WERI-Rb-1 (cell line): ENCODE measurements at regions not wholly inside any gene's neighbourhood (a gene's known extent, or its start where the extent isn't known, plus 50 kb on each side); places are given as distances from the start of the nearest gene placed in this dataset.

Experiments
- DNase-seq: peaks from one replicate; pipeline ENCODE4 v3.0.0-alpha.2; 2020
- H3K27ac ChIP-seq: fragments of 250-450 bp; sonication (Bioruptor Pico); 2 replicates; pipeline ENCODE4 v1.5.1; 2020; ENCODE audit warnings: mild to moderate bottlenecking, moderate library complexity
- H3K27me3 ChIP-seq: fragments of 250-450 bp; sonication (Bioruptor Pico); 2 replicates; pipeline ENCODE4 v1.5.1; 2021; ENCODE audit warnings: mild to moderate bottlenecking, low read depth, moderate library complexity; ENCODE audit not compliant: insufficient read depth, severe bottlenecking
- H3K36me3 ChIP-seq: fragments of 250-450 bp; sonication (Bioruptor Pico); 2 replicates; pipeline ENCODE4 v1.5.1; 2020; ENCODE audit warnings: mild to moderate bottlenecking, moderate library complexity
- H3K4me3 ChIP-seq: 2 replicates; pipeline ENCODE4 v1.5.1; 2011; ENCODE audit warnings: low read depth, mild to moderate bottlenecking, control low read depth, low read length
- H3K9me3 ChIP-seq: fragments of 250-450 bp; sonication (Bioruptor Pico); 2 replicates; pipeline ENCODE4 v1.5.1; 2021; ENCODE audit warnings: mild to moderate bottlenecking, moderate library complexity; ENCODE audit not compliant: severe bottlenecking
- CTCF ChIP-seq: IDR thresholded peaks from 2 replicates; pipeline ENCODE4 v1.5.1; 2011; ENCODE audit warnings: low read depth, mild to moderate bottlenecking, control low read depth, inconsistent platforms, low read length

- Histone ChIP-seq H3K27ac (no peak overlapping the region), H3K4me3 (no peak overlapping the region), H3K36me3 (no peaks in the 10 kb centered on the region), H3K27me3 (no peaks in the 10 kb centered on the region), H3K9me3 (no peaks in the 10 kb centered on the region)
- DNase-seq: no peak
- TF ChIP-seq CTCF: no peak
Measured at GRCh38 chr11:107276077-107276476, 181.5 kb downstream of the CWF19L2 start.

- Histone ChIP-seq H3K27ac (no peak overlapping the region), H3K36me3 (no peaks in the 10 kb centered on the region), H3K9me3 (no peaks in the 10 kb centered on the region), H3K4me3 (no peak overlapping the region), H3K27me3 (no peaks in the 10 kb centered on the region)
- DNase-seq: no peak
- no peak for TF ChIP-seq CTCF
Measured at GRCh38 chr11:107275632-107276031, 182.0 kb downstream of the CWF19L2 start.

GRCh38 chr11:107274138-107274537 lies 183.5 kb downstream of the CWF19L2 start:
- no peak for TF ChIP-seq CTCF
- no peak overlapping the region for H3K27ac ChIP-seq
- H3K36me3 ChIP-seq: no peaks in the 10 kb centered on the region
- DNase-seq: no peak
- no peaks in the 10 kb centered on the region for H3K27me3 ChIP-seq
- H3K9me3 ChIP-seq: no peaks in the 10 kb centered on the region
- no peak overlapping the region for H3K4me3 ChIP-seq

- no peak for TF ChIP-seq CTCF
- DNase-seq: no peak
Measured at GRCh38 chr11:107272561-107272960, 185.1 kb downstream of the CWF19L2 start.

GRCh38 chr11:107271425-107271824 lies 186.2 kb downstream of the CWF19L2 start:
- Histone ChIP-seq H3K9me3 (no peaks in the 10 kb centered on the region), H3K36me3 (no peaks in the 10 kb centered on the region), H3K4me3 (no peak overlapping the region), H3K27me3 (no peaks in the 10 kb centered on the region), H3K27ac (no peak overlapping the region)
- TF ChIP-seq CTCF: no peak
- no peak for DNase-seq

More at GRCh38 chr11:107272561-107272960, 185.1 kb downstream of the CWF19L2 start:
- no peaks in the 10 kb centered on the region for H3K36me3 ChIP-seq
- H3K4me3 ChIP-seq: no peak overlapping the region
- H3K27me3 ChIP-seq: no peaks in the 10 kb centered on the region
- no peaks in the 10 kb centered on the region for H3K9me3 ChIP-seq
- H3K27ac ChIP-seq: no peak overlapping the region

GRCh38 chr11:107268977-107269376 lies 188.6 kb downstream of the CWF19L2 start:
- Histone ChIP-seq H3K36me3 (no peaks in the 10 kb centered on the region), H3K27me3 (no peaks in the 10 kb centered on the region), H3K4me3 (no peak overlapping the region), H3K9me3 (no peaks in the 10 kb centered on the region), H3K27ac (no peak overlapping the region)
- no peak for TF ChIP-seq CTCF
- no peak for DNase-seq
